Esophagus muscularis mucosa (tissue), 4 donors: ENCODE measurements at regions not wholly inside any gene's neighbourhood (a gene's known extent, or its start where the extent isn't known, plus 50 kb on each side); places are given as distances from the start of the nearest gene placed in this dataset.

Source experiments
- CTCF ChIP-seq, 3 experiments: fragments of 200-600 bp in 2 of 3; fragments of 450-650 bp in 1 of 3; sonication (generic) in 2 of 3; IDR thresholded peaks; one replicate each; pipeline ENCODE4 v1.5.1; 2017 to 2019; ENCODE audit warnings: antibody characterized with exemption in 3 of 3, mild to moderate bottlenecking in 2 of 3, moderate library complexity in 1 of 3
- EP300 ChIP-seq: sonication (generic); formaldehyde crosslinking; IDR thresholded peaks from one replicate; pipeline ENCODE4 v1.6.1; 2017; ENCODE audit warnings: antibody characterized with exemption
- POLR2A ChIP-seq: fragments of 450-650 bp; IDR thresholded peaks from one replicate; pipeline ENCODE4 v1.6.1; 2017; ENCODE audit warnings: antibody characterized with exemption, moderate library complexity, mild to moderate bottlenecking, low read depth

- TF ChIP-seq POLR2A, result no peak
- no peak for TF ChIP-seq EP300
- TF ChIP-seq CTCF (IDR thresholded peaks at IDR 0.05), result no peak
Measured at GRCh38 chr11:115885535-115886421, 381.6 kb upstream of the CADM1 start.
